B cell (primary cell): ENCODE measurements at regions not wholly inside any gene's neighbourhood (a gene's known extent, or its start where the extent isn't known, plus 50 kb on each side); places are given as distances from the start of the nearest gene placed in this dataset.

Source experiments
- ATAC-seq: fragments of 200-7000 bp; cut with Tn5 transposase; one replicate; pipeline ENCODE4 v1.10.0; 2021; ENCODE audit warnings: low read depth, mild to moderate bottlenecking, moderate number of reproducible peaks, moderate library complexity
- CTCF ChIA-PET: fragments of 350-600 bp; sonication (Branson Sonifier 250); formaldehyde crosslinking; loops from one replicate; lab custom pipeline; 2021; ENCODE audit warnings: antibody characterized with exemption, inconsistent platforms; lab: Charles Lee
- POLR2A ChIA-PET: fragments of 350-600 bp; sonication (Branson Sonifier 250); formaldehyde crosslinking; loops from one replicate; lab custom pipeline; 2021; ENCODE audit warnings: antibody characterized with exemption; lab: Charles Lee
- DNase-seq: peaks from one replicate; pipeline ENCODE4 v3.0.0; 2013
- H2AFZ ChIP-seq: 2 replicates; pipeline ENCODE4 v1.6.1; 2012; ENCODE audit warnings: mild to moderate bottlenecking, low read depth, low read length; ENCODE audit not compliant: insufficient read depth, poor library complexity, severe bottlenecking
- H3K27ac ChIP-seq, 2 donors: 1 replicate in 1 of 2; 2 replicates in 1 of 2; pipeline ENCODE4 v1.5.1; 2012 to 2013; ENCODE audit warnings: low read length in 2 of 2, mild to moderate bottlenecking in 2 of 2, moderate library complexity in 1 of 2
- H3K27me3 ChIP-seq, 4 experiments: fragments of 200-600 bp in 1 of 4; sonication (generic) in 1 of 4; replicated peaks in 1 of 4; 1 replicate in 2 of 4; 2 replicates in 2 of 4; pipeline versions ENCODE4 v1.6.1 to v1.7.0; 2013 to 2016; ENCODE audit warnings: low read length in 3 of 4, mild to moderate bottlenecking in 2 of 4, mixed read lengths in 1 of 4, moderate library complexity in 1 of 4; ENCODE audit not compliant: insufficient read depth in 4 of 4, control insufficient read depth in 3 of 4; ENCODE audit errors: control extremely low read depth in 1 of 4
- H3K36me3 ChIP-seq, 2 experiments: replicated peaks in 1 of 2; 1 replicate in 1 of 2; 2 replicates in 1 of 2; pipeline versions ENCODE4 v1.6.1 to v1.7.1; 2013; ENCODE audit warnings: low read length in 1 of 2; ENCODE audit not compliant: insufficient read depth in 2 of 2, control insufficient read depth in 1 of 2; ENCODE audit errors: control extremely low read depth in 1 of 2, extremely low read depth in 1 of 2
- H3K4me1 ChIP-seq, 2 donors: fragments of 200-600 bp in 1 of 2; sonication (generic) in 1 of 2; 1 replicate in 1 of 2; 2 replicates in 1 of 2; pipeline versions ENCODE4 v1.5.1 to v1.6.1; 2013 to 2017; ENCODE audit warnings: low read length in 2 of 2; ENCODE audit not compliant: control insufficient read depth in 2 of 2, insufficient read depth in 2 of 2
- H3K4me2 ChIP-seq: replicated peaks from 2 replicates; pipeline ENCODE3; 2012; ENCODE audit warnings: mild to moderate bottlenecking, low read depth, low read length; ENCODE audit not compliant: poor library complexity, severe bottlenecking
- H3K4me3 ChIP-seq, 5 experiments: fragments of 200-600 bp in 1 of 5; sonication (generic) in 1 of 5; 1 replicate in 3 of 5; 2 replicates in 2 of 5; pipeline versions ENCODE4 v1.5.1 to v1.7.0; 2011 to 2016; ENCODE audit warnings: low read length in 4 of 5, mild to moderate bottlenecking in 4 of 5, low read depth in 2 of 5, control low read depth in 1 of 5, moderate library complexity in 1 of 5; ENCODE audit not compliant: insufficient read depth in 1 of 5; ENCODE audit errors: control extremely low read depth in 1 of 5, extremely low read depth in 1 of 5
- H3K79me2 ChIP-seq: fragments of 200-600 bp; sonication (generic); one replicate; pipeline ENCODE4 v1.6.0; 2016; ENCODE audit warnings: low read length; ENCODE audit not compliant: control insufficient read depth, insufficient read depth
- H3K9ac ChIP-seq: fragments of 200-600 bp; sonication (generic); 2 replicates; pipeline ENCODE4 v1.6.1; 2017; ENCODE audit warnings: mild to moderate bottlenecking, low read length, moderate library complexity
- H3K9me3 ChIP-seq, 3 donors: one replicate each; pipeline versions ENCODE4 v1.6.1 to v1.7.1; 2013; ENCODE audit warnings: low read length in 2 of 3; ENCODE audit not compliant: control insufficient read depth in 2 of 3, insufficient read depth in 1 of 3; ENCODE audit errors: control extremely low read depth in 1 of 3
- H4K20me1 ChIP-seq: 2 replicates; pipeline ENCODE4 v1.6.0; 2012; ENCODE audit warnings: mild to moderate bottlenecking, low read length; ENCODE audit not compliant: insufficient read depth, control insufficient read depth, poor library complexity, severe bottlenecking
- H3K27ac Mint-ChIP-seq: one replicate; pipeline ENCODE4 v1.8.0; 2021; ENCODE audit warnings: mixed read lengths
- H3K27me3 Mint-ChIP-seq: one replicate; pipeline ENCODE4 v1.8.0; 2021; ENCODE audit warnings: mixed read lengths
- H3K4me1 Mint-ChIP-seq: one replicate; pipeline ENCODE4 v1.8.0; 2021; ENCODE audit warnings: mixed read lengths
- H3K4me3 Mint-ChIP-seq: one replicate; pipeline ENCODE4 v1.8.0; 2021; ENCODE audit warnings: mixed read lengths
- H3K9me3 Mint-ChIP-seq: one replicate; pipeline ENCODE4 v1.8.0; 2022; ENCODE audit warnings: mixed read lengths; ENCODE audit not compliant: insufficient read depth
- CTCF ChIP-seq: fragments of 200-600 bp; IDR thresholded peaks from one replicate; pipeline ENCODE4 v1.8.0; 2022; ENCODE audit warnings: antibody characterized with exemption, mild to moderate bottlenecking
- EZH2 ChIP-seq: IDR thresholded peaks from 2 replicates; pipeline ENCODE4 v1.6.1; 2012; ENCODE audit warnings: borderline replicate concordance, low read depth, mild to moderate bottlenecking, moderate library complexity, low read length; ENCODE audit not compliant: insufficient read depth, poor library complexity, severe bottlenecking
- WGBS: methylation state at CpG from one replicate; pipeline ENCODE4 v1.1.5; 2013; ENCODE audit warnings: missing lambda C conversion rate; ENCODE audit not compliant: insufficient coverage; 5-methylcytosine and 5-hydroxymethylcytosine counted together
- intact Hi-C: fragments of 100-400 bp; cut with micrococcal nuclease; formaldehyde crosslinking; loops from one replicate; pipeline ENCODE4 v1.10.0; 2022

- no peak overlapping the region for H3K4me3 ChIP-seq
- WGBS: no CpG with 5 or more reads among the region's 3 CpGs
- no peak overlapping the region for H3K27ac ChIP-seq
- TF ChIP-seq CTCF (no peak), EZH2 (no peak)
- H3K9me3 ChIP-seq: no peaks in the 10 kb centered on the region
- H3K79me2 ChIP-seq: no peaks in the 10 kb centered on the region
- H4K20me1 ChIP-seq: no peaks in the 10 kb centered on the region
- intact Hi-C loops: no loop called here
- ChIA-PET CTCF (no interaction called here), POLR2A (no interaction called here)
- peak overlapping the region; percentile 9 for H3K4me2 ChIP-seq
- no peak overlapping the region for H2AFZ ChIP-seq
- H3K36me3 ChIP-seq: no peaks in the 10 kb centered on the region
- DNase-seq (no peak), ATAC-seq (no peak)
- Mint-ChIP-seq H3K9me3 (peaks cover 2% of the 10 kb centered on the region), H3K4me3 (peak overlapping the region; percentile 2), H3K4me1 (peaks cover 29% of the 10 kb centered on the region), H3K27me3 (no peaks in the 10 kb centered on the region), H3K27ac (no peak overlapping the region)
- H3K9ac ChIP-seq: no peak overlapping the region
- no peaks in the 10 kb centered on the region for H3K27me3 ChIP-seq
- peaks cover 17 to 19% of the 10 kb centered on the region in 2 donors for H3K4me1 ChIP-seq
Measured at GRCh38 chr5:158544388-158545339, 555.1 kb downstream of the EBF1 start.
